GM12872 (cell line): ENCODE measurements at regions not wholly inside any gene's neighbourhood (a gene's known extent, or its start where the extent isn't known, plus 50 kb on each side); places are given as distances from the start of the nearest gene placed in this dataset.

Experiments
- TF ChIP-seq, protein P1 (sequence below): IDR thresholded peaks from 3 replicates; pipeline ENCODE4 v1.5.1; 2011; ENCODE audit warnings: low read depth, mild to moderate bottlenecking, low read length, moderate library complexity; ENCODE audit not compliant: insufficient read depth

DNA sequence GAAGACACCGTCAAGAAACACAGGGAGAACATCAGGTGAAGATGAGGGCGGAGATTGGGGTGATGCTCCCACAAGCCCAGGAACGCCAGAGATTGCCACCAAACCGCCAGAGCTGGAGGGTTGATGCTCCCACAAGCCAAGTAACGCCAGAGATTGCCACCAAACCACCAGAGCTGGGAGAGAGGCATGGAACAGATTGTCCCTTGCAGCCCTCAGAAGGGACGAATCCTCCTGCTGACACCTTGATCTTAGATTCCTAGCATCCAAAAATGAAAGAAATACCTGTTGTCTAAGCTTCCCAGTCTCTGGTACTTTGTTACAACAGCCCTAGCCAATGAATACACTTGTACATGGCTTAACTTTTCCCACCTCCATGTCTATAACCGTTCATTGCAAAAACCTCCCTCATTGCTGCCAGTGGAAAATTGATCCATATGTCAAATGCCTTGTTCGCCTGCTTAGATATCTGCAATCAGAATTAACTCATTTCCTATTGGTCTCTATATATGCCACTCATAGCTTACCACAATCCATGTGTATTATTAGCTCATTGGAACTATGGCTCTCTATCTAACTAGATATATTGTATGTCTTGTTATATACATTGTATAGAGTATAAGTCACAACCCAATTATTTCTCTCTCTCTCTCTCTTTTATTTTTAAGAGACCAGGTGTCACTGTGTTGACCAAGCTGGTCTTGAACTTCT is 127.4 kb downstream of the ADSS2 start:
- TF ChIP-seq, protein P1, sequence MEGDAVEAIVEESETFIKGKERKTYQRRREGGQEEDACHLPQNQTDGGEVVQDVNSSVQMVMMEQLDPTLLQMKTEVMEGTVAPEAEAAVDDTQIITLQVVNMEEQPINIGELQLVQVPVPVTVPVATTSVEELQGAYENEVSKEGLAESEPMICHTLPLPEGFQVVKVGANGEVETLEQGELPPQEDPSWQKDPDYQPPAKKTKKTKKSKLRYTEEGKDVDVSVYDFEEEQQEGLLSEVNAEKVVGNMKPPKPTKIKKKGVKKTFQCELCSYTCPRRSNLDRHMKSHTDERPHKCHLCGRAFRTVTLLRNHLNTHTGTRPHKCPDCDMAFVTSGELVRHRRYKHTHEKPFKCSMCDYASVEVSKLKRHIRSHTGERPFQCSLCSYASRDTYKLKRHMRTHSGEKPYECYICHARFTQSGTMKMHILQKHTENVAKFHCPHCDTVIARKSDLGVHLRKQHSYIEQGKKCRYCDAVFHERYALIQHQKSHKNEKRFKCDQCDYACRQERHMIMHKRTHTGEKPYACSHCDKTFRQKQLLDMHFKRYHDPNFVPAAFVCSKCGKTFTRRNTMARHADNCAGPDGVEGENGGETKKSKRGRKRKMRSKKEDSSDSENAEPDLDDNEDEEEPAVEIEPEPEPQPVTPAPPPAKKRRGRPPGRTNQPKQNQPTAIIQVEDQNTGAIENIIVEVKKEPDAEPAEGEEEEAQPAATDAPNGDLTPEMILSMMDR, result no peak

DNA sequence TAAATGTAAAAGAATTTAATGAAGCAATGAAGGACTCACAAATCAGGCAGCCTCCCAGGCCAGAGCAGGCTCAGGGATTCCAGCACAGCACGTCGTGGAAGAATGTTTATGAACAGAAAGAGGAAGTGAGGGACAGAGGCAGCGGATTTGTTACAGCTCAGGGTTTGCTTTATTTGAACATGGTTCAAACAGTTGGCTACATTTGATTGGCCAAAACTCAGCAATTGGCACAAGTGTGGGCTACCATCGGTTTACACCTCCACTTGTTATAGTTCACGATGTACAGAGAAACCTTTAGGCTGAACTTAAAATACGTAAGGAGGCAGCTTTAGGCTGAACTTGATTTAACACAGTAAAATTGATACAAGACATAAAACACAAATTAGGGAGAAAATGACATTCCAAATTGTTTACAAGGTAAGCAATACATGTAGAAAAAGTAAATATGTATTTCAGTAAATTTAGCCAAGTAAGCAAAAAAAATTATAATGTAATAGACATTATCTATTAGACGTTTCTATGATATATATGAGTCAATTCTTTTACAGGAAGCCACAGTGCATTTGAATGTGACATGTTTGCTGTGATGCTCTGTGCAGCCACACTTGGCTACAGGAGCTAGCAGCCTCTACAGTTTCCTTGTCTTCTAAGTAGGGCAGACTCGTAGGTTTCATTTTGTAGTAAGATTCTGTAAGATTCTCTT is 126.5 kb downstream of the ADSS2 start:
- TF ChIP-seq, protein P1, result no peak

DNA sequence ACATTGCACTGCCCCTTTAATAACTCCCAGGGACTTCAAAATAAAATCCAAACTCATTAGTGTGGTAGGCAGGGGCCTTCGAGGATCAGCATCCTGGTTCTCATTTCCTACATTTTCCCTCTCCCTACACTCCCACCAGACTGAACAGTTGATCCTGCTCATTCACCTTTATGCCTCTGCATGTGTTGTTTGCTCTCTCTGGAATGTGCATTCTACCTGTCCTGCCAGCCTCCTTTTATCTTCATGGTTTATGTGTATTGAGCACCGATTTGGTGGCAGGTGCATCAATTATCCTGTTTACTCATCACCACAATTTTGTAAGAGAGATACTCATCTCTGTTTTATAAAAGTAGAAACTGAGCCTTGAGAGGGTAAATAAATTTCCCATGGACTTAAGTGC is 125.0 kb downstream of the ADSS2 start:
- TF ChIP-seq, protein P1, result no peak

DNA sequence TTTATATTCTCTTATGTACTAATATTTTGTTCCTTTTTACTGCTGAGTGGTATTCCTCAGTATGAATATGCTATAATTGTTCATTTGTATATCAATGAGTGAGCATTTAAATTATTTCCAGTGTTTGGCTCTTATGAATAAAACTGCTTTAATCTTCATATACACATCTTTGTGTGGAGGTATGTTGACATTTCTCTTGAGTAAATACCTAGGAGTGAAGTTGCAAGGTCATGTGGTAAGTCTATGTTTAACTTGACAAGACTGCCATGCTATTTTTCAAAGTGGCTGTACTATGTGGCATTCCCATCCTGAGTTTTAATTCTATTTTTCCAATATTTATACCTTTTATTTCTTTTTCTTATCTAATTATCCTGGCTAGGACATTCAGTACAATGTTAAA is 124.2 kb downstream of the ADSS2 start:
- TF ChIP-seq, protein P1, result no peak

DNA sequence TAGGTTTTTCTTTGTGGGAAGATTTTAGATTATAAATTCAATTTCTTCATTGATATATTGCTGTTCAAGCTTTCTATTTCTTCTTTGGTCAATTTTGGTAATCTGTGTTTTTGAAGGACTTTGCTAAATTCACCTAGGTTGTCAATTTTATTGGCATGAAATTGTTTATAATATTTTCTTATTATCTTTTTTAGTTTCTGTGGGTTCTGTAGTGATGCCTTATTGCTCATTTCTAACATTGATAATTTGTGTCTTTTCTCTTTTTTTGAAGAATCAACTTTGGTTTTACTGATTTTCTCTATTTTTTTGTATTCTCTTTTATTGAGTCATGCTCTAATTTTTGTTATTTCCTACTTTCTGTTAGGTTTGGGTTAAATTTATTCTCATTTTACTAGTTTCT is 123.2 kb downstream of the ADSS2 start:
- TF ChIP-seq, protein P1, result no peak

DNA sequence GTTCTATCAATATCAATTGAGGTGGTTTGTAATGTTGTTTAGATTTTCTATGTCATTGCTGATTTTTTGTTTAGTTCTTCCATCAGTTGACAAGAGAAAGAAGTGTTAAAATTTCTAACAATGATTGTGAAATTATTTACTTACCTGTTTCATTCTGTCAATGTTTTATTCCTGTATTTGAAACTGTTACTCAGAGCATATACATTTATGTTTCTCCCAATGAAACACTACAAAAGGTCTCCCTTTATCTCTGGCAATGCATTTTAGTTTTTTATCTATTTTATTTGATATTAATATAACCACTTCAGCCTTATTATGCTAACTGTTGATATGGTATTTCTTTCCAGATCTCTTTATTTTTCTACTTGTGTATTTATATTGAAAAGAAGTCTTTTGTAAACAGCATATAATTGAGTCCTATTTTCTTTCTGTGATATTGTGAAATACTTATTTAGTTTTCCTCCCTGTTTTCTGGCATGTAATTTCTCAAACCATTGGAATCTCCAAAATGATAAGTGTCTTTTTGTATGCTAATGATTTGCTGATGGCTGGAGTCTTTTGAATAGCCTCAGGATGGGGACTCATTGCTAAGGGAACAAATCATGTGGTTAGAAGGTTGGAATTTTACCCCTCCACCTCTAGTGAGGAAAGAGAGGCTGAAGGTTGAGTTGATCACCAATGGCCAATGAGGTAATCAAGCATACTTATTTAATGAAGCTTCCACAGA is 122.0 kb downstream of the ADSS2 start:
- TF ChIP-seq, protein P1, result no peak

DNA sequence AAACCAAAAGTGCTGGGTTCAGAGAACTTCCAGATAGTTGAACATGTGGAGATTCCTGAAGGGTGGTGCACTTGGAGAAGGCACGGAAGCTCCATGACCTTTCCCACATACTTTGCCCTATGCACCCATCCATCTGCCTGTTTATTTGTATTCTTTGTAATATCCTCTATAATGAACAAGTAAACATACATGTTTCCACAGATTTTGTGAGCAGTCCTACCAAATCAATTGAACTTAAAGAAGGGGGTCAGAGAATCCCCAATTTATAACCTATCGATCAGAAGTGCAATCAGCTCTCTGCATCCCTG is 121.4 kb downstream of the ADSS2 start:
- TF ChIP-seq, protein P1, result no peak
